ENCODE measurements at regions not wholly inside any gene's neighbourhood (a gene's known extent, or its start where the extent isn't known, plus 50 kb on each side); places are given as distances from the start of the nearest gene placed in this dataset.

DNA sequence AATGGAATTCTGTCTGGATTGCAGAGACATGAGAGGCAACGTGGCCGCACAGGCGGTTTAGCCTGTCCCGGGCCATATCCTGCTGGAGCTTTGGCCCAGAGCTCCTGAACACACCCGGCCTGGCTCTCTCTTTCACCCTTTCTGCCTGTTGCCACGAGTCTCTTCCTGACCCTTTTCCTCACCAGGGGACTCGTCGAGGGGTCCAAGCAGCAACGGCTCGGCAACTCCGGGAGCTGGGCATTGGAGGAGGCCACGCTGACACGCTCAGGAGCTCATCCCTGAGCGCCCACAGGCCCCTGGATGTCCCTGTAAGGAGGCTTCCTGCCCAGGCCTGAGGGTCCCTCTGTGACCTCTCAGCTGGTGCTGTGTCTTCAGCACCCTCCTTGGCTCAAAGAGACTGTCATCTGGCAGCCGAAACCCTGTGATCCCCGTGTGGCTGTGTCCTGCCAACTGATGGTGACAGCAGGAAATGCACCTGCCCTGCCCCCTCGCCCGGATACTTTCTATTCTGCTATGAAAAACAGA lies 103.8 kb downstream of the RNASET2 start:
- no peaks in the 10 kb centered on the region for H3K36me3 ChIP-seq
- H3K27me3 ChIP-seq (replicated peaks; ENCODE audit: insufficient read depth), result no peaks in the 10 kb centered on the region
- no peaks in the 10 kb centered on the region for H3K9me3 ChIP-seq
- TF ChIP-seq POLR2AphosphoS5 (IDR thresholded peaks at IDR 0.05) (no peak), CTCF (IDR thresholded peaks at IDR 0.05) (no peak), POLR2A (IDR thresholded peaks at IDR 0.05) (no peak)
- WGBS, result 54% methylated on average over 16 of the region's 18 CpGs
- DNase-seq (ENCODE audit: low spot score), result peak; percentile 21
- no peak overlapping the region for H3K4me3 ChIP-seq
- intact Hi-C loops (cut with DNase I), result no loop called here
- H3K4me1 ChIP-seq (replicated peaks), result no peaks in the 10 kb centered on the region
- peak overlapping the region in 1 of 2 donors; percentile 38 for H3K27ac ChIP-seq

DNA sequence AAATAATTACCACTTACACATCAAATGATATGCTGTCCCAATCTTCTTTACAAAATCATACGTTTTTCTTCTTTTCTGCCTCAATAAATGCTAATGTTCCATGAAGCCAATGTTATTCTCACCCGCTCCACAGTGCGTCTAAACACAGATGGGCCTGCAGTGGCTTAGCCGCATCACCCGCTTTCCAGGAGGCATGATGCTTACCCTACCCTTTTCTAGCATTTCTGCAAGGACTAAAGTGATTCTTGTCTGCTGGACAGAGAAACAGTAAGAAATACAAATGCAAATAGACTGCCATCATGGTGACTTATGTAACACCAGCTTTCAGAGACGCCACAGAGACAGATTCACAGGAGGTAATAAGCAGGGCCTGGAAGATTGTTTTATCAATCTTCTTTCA lies 104.4 kb downstream of the RNASET2 start:
- no peaks in the 10 kb centered on the region for H3K27me3 ChIP-seq (replicated peaks; ENCODE audit: insufficient read depth)
- TF ChIP-seq POLR2A (IDR thresholded peaks at IDR 0.05) (no peak), POLR2AphosphoS5 (IDR thresholded peaks at IDR 0.05) (no peak), CTCF (IDR thresholded peaks at IDR 0.05) (no peak)
- intact Hi-C loops (cut with DNase I), result no loop called here
- no peak overlapping the region for H3K27ac ChIP-seq
- no peaks in the 10 kb centered on the region for H3K9me3 ChIP-seq
- no peak for DNase-seq (ENCODE audit: low spot score)
- 85% methylated on average over 6 of the region's 6 CpGs for WGBS
- no peaks in the 10 kb centered on the region for H3K4me1 ChIP-seq (replicated peaks)
- H3K36me3 ChIP-seq, result no peaks in the 10 kb centered on the region
- no peak overlapping the region for H3K4me3 ChIP-seq

GRCh38 chr6:166851426-166851825 lies 104.9 kb downstream of the RNASET2 start:
- H3K27me3 ChIP-seq (replicated peaks; ENCODE audit: insufficient read depth), result no peaks in the 10 kb centered on the region
- 90% methylated on average over 11 of the region's 11 CpGs for WGBS
- DNase-seq (ENCODE audit: low spot score), result no peak

GRCh38 chr6:166850677-166851076 lies 105.7 kb downstream of the RNASET2 start:
- no peaks in the 10 kb centered on the region for H3K4me1 ChIP-seq (replicated peaks)
- TF ChIP-seq CTCF (IDR thresholded peaks at IDR 0.05) (no peak), POLR2A (IDR thresholded peaks at IDR 0.05) (no peak), POLR2AphosphoS5 (IDR thresholded peaks at IDR 0.05) (no peak)
- H3K27me3 ChIP-seq (replicated peaks; ENCODE audit: insufficient read depth), result no peaks in the 10 kb centered on the region
- DNase-seq (ENCODE audit: low spot score), result no peak
- no peak overlapping the region for H3K4me3 ChIP-seq
- no peak overlapping the region for H3K27ac ChIP-seq
- 77% methylated on average over 6 of the region's 6 CpGs for WGBS
- intact Hi-C loops (cut with DNase I), result no loop called here
- H3K36me3 ChIP-seq, result no peaks in the 10 kb centered on the region
- H3K9me3 ChIP-seq, result no peaks in the 10 kb centered on the region

More at GRCh38 chr6:166851426-166851825, 104.9 kb downstream of the RNASET2 start:
- no peaks in the 10 kb centered on the region for H3K36me3 ChIP-seq
- no peaks in the 10 kb centered on the region for H3K9me3 ChIP-seq
- no peak overlapping the region for H3K27ac ChIP-seq
- TF ChIP-seq POLR2AphosphoS5 (IDR thresholded peaks at IDR 0.05) (no peak), CTCF (IDR thresholded peaks at IDR 0.05) (no peak), POLR2A (IDR thresholded peaks at IDR 0.05) (no peak)
- H3K4me3 ChIP-seq, result no peak overlapping the region
- intact Hi-C loops (cut with DNase I), result no loop called here
- H3K4me1 ChIP-seq (replicated peaks), result no peaks in the 10 kb centered on the region

- Histone ChIP-seq H3K4me1 (replicated peaks) (no peaks in the 10 kb centered on the region), H3K27me3 (replicated peaks; ENCODE audit: insufficient read depth) (no peaks in the 10 kb centered on the region), H3K4me3 (no peak overlapping the region), H3K9me3 (no peaks in the 10 kb centered on the region), H3K36me3 (no peaks in the 10 kb centered on the region), H3K27ac (no peak overlapping the region)
- intact Hi-C loops (cut with DNase I), result no loop called here
- TF ChIP-seq CTCF (IDR thresholded peaks at IDR 0.05) (no peak), POLR2A (IDR thresholded peaks at IDR 0.05) (no peak), POLR2AphosphoS5 (IDR thresholded peaks at IDR 0.05) (no peak)
- 90% methylated on average over 15 of the region's 15 CpGs for WGBS
- DNase-seq (ENCODE audit: low spot score), result no peak
Measured at GRCh38 chr6:166849749-166850183, 106.6 kb downstream of the RNASET2 start.
